ENCODE measurements at regions not wholly inside any gene's neighbourhood (a gene's known extent, or its start where the extent isn't known, plus 50 kb on each side); places are given as distances from the start of the nearest gene placed in this dataset.

DNA sequence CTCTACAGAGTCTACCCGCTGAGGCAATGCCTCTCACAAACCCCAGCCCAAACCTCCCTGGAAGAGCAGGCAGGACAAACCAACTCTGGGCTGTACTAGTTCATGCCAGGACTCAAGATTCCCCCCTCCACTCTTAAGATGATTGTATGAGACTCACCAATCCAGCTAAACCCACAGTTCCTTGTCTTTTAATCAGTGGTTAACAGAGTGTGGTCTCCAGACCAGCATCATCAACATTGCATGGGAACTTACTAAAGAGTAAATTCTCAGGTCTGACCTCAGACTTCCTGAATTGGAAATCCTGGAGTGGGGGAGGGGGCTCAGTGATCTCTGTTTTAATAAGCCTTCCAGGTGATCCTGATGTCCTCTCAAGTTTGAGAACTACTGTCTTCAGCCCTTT is 240.9 kb downstream of the GAS1 start:
- TF ChIP-seq, protein P1, sequence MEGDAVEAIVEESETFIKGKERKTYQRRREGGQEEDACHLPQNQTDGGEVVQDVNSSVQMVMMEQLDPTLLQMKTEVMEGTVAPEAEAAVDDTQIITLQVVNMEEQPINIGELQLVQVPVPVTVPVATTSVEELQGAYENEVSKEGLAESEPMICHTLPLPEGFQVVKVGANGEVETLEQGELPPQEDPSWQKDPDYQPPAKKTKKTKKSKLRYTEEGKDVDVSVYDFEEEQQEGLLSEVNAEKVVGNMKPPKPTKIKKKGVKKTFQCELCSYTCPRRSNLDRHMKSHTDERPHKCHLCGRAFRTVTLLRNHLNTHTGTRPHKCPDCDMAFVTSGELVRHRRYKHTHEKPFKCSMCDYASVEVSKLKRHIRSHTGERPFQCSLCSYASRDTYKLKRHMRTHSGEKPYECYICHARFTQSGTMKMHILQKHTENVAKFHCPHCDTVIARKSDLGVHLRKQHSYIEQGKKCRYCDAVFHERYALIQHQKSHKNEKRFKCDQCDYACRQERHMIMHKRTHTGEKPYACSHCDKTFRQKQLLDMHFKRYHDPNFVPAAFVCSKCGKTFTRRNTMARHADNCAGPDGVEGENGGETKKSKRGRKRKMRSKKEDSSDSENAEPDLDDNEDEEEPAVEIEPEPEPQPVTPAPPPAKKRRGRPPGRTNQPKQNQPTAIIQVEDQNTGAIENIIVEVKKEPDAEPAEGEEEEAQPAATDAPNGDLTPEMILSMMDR (conservative IDR thresholded peaks at IDR 0.05; ENCODE audit: low read depth, low read length): no peak
- TF ChIP-seq EZH2 (IDR thresholded peaks at IDR 0.05; ENCODE audit: low read length, unreplicated experiment) (no peak), EZH2phosphoT487 (IDR thresholded peaks at IDR 0.05; ENCODE audit: borderline replicate concordance, low read length) (no peak)
- ChIA-PET POLR2A (ENCODE audit: unreplicated experiment) (no interaction called here), CTCF (no interaction called here)
- Histone ChIP-seq H3K9me3 (ENCODE audit: low read length) (no peaks in the 10 kb centered on the region), H3K27ac (ENCODE audit: low read length) (no peak overlapping the region), H3K4me3 (ENCODE audit: low read length) (no peak overlapping the region), H3K9ac (ENCODE audit: low read length) (no peak overlapping the region), H2AFZ (ENCODE audit: low read length) (no peak overlapping the region), H4K20me1 (ENCODE audit: low read length) (no peaks in the 10 kb centered on the region), H3K79me2 (ENCODE audit: low read length) (no peaks in the 10 kb centered on the region), H3K36me3 (ENCODE audit: low read depth, low read length) (no peaks in the 10 kb centered on the region), H3K4me2 (ENCODE audit: low read length) (no peak overlapping the region), H3K9me2 (replicated peaks; ENCODE audit: low read length) (no peaks in the 10 kb centered on the region), H3K27me3 (ENCODE audit: low read length) (no peaks in the 10 kb centered on the region), H3F3A (ENCODE audit: low read length, unreplicated experiment) (no peaks in the 10 kb centered on the region), H3K4me1 (ENCODE audit: insufficient read depth, low read length) (no peaks in the 10 kb centered on the region)
- no peak for ATAC-seq
- intact Hi-C loops (cut with micrococcal nuclease): no loop called here
- no peak for DNase-seq
- no TSS peak for BruUV-seq (replicated peaks)

DNA sequence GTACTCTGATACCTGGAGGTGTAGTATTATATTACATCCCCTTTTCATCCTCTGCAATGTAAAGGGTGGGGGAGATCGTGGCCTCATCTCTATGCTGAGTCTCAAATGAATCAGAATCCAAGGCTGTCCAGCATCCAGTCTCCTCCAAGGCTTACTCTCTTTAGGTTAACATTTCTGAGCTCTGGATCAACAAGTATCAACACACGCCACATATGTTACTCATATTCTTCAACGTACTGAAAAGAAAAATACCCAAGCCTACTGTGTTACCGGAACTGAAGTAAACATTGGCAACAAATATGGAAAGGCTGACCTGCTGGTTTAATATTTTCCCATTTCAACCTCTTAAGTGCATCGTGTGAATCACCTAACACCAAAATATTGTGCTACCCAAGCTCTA is 241.8 kb downstream of the GAS1 start:
- intact Hi-C loops (cut with micrococcal nuclease): no loop called here
- H3K4me1 ChIP-seq (ENCODE audit: insufficient read depth, low read length): no peaks in the 10 kb centered on the region
- ATAC-seq (no peak), DNase-seq (no peak)
- H3K9ac ChIP-seq (ENCODE audit: low read length): no peak overlapping the region
- no peaks in the 10 kb centered on the region for H3F3A ChIP-seq (ENCODE audit: low read length, unreplicated experiment)
- no peak overlapping the region for H2AFZ ChIP-seq (ENCODE audit: low read length)
- no peaks in the 10 kb centered on the region for H3K36me3 ChIP-seq (ENCODE audit: low read depth, low read length)
- no peaks in the 10 kb centered on the region for H4K20me1 ChIP-seq (ENCODE audit: low read length)
- H3K27ac ChIP-seq (ENCODE audit: low read length): no peak overlapping the region
- POLR2A ChIA-PET (ENCODE audit: unreplicated experiment): no interaction called here
- H3K4me2 ChIP-seq (ENCODE audit: low read length): no peak overlapping the region
- no peaks in the 10 kb centered on the region for H3K9me2 ChIP-seq (replicated peaks; ENCODE audit: low read length)
- CTCF ChIA-PET: no interaction called here
- BruUV-seq (replicated peaks): no TSS peak
- H3K4me3 ChIP-seq (ENCODE audit: low read length): no peak overlapping the region
- H3K27me3 ChIP-seq (ENCODE audit: low read length): no peaks in the 10 kb centered on the region
- no peaks in the 10 kb centered on the region for H3K9me3 ChIP-seq (ENCODE audit: low read length)
- H3K79me2 ChIP-seq (ENCODE audit: low read length): no peaks in the 10 kb centered on the region
- TF ChIP-seq EZH2phosphoT487 (IDR thresholded peaks at IDR 0.05; ENCODE audit: borderline replicate concordance, low read length) (no peak), EZH2 (IDR thresholded peaks at IDR 0.05; ENCODE audit: low read length, unreplicated experiment) (no peak)

DNA sequence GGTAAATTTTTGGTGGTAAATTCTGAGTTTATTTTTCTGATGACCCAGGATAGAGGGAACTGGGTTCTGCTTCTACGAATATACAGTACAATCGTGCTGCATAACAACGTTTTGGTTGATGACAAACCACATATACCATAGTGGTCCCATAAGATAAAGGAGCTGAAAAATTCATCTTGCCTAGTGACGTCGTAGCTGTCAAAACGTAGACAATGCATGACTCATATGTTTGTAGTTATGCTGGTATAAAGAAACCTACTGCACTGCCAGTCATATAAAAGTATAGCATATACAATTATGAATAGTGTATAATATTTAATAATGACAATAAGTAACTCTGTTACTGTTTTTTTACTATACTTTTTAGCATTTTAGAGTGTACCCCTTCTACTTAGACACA is 244.0 kb downstream of the GAS1 start:
- no peak for ATAC-seq

More for the DNA sequence above, 244.0 kb downstream of the GAS1 start:
- Histone ChIP-seq H3K9me2 (replicated peaks; ENCODE audit: low read length) (no peaks in the 10 kb centered on the region), H3F3A (ENCODE audit: low read length, unreplicated experiment) (no peaks in the 10 kb centered on the region), H3K9me3 (ENCODE audit: low read length) (no peaks in the 10 kb centered on the region), H3K36me3 (ENCODE audit: low read depth, low read length) (no peaks in the 10 kb centered on the region), H3K27me3 (ENCODE audit: low read length) (no peaks in the 10 kb centered on the region), H3K27ac (ENCODE audit: low read length) (no peak overlapping the region), H3K4me1 (ENCODE audit: insufficient read depth, low read length) (no peaks in the 10 kb centered on the region), H3K4me3 (ENCODE audit: low read length) (no peak overlapping the region), H4K20me1 (ENCODE audit: low read length) (no peaks in the 10 kb centered on the region), H3K79me2 (ENCODE audit: low read length) (no peaks in the 10 kb centered on the region), H2AFZ (ENCODE audit: low read length) (no peak overlapping the region), H3K4me2 (ENCODE audit: low read length) (no peak overlapping the region), H3K9ac (ENCODE audit: low read length) (no peak overlapping the region)
- ChIA-PET CTCF (no interaction called here), POLR2A (ENCODE audit: unreplicated experiment) (no interaction called here)
- TF ChIP-seq EZH2 (IDR thresholded peaks at IDR 0.05; ENCODE audit: low read length, unreplicated experiment) (no peak), EZH2phosphoT487 (IDR thresholded peaks at IDR 0.05; ENCODE audit: borderline replicate concordance, low read length) (no peak)
- TF ChIP-seq, protein P1 (conservative IDR thresholded peaks at IDR 0.05; ENCODE audit: low read depth, low read length): no peak
- no peak for DNase-seq
- no TSS peak for BruUV-seq (replicated peaks)
- intact Hi-C loops (cut with micrococcal nuclease): no loop called here

Measured in PC-3 (cell line).